ENCODE measurements at regions not wholly inside any gene's neighbourhood (a gene's known extent, or its start where the extent isn't known, plus 50 kb on each side); places are given as distances from the start of the nearest gene placed in this dataset.

- no peak for DNase-seq (ENCODE audit: extremely low read depth, insufficient read length)
- no peak for TF ChIP-seq CTCF (IDR thresholded peaks at IDR 0.05; ENCODE audit: insufficient read depth, low read length, poor library complexity, severe bottlenecking)
- no peaks in the 10 kb centered on the region; the same call in none of the 2 replicates for H3K27me3 ChIP-seq (replicated peaks; ENCODE audit: control insufficient read depth, insufficient read depth, low read length)
- no peak overlapping the region for H3K4me3 ChIP-seq (replicated peaks; ENCODE audit: low read depth, low read length)
- H3K36me3 ChIP-seq (ENCODE audit: control insufficient read depth, insufficient read depth, low read length), result no peaks in the 10 kb centered on the region
Measured at GRCh38 chr20:41888434-41888833, 270.3 kb upstream of the CHD6 start.

- no peak overlapping the region for H3K4me3 ChIP-seq (replicated peaks; ENCODE audit: low read depth, low read length)
- no peaks in the 10 kb centered on the region for H3K36me3 ChIP-seq (ENCODE audit: control insufficient read depth, insufficient read depth, low read length)
- DNase-seq (ENCODE audit: extremely low read depth, insufficient read length), result no peak
- TF ChIP-seq CTCF (IDR thresholded peaks at IDR 0.05; ENCODE audit: insufficient read depth, low read length, poor library complexity, severe bottlenecking), result no peak
- H3K27me3 ChIP-seq (replicated peaks; ENCODE audit: control insufficient read depth, insufficient read depth, low read length), result no peaks in the 10 kb centered on the region; the same call in none of the 2 replicates
Measured at GRCh38 chr20:41887500-41887899, 269.3 kb upstream of the CHD6 start.

GRCh38 chr20:41881466-41882046, 263.4 kb upstream of the CHD6 start:
- H3K36me3 ChIP-seq (ENCODE audit: control insufficient read depth, insufficient read depth, low read length), result no peaks in the 10 kb centered on the region
- no peak overlapping the region for H3K4me3 ChIP-seq (replicated peaks; ENCODE audit: low read depth, low read length)
- no peaks in the 10 kb centered on the region for H3K27me3 ChIP-seq (replicated peaks; ENCODE audit: control insufficient read depth, insufficient read depth, low read length)
- no peak for TF ChIP-seq CTCF (IDR thresholded peaks at IDR 0.05; ENCODE audit: insufficient read depth, low read length, poor library complexity, severe bottlenecking)
- DNase-seq (ENCODE audit: extremely low read depth, insufficient read length), result no peak

- TF ChIP-seq CTCF (IDR thresholded peaks at IDR 0.05; ENCODE audit: insufficient read depth, low read length, poor library complexity, severe bottlenecking), result no peak
Measured at GRCh38 chr20:41879123-41879522, 260.9 kb upstream of the CHD6 start.

GRCh38 chr20:41877911-41878310, 259.7 kb upstream of the CHD6 start:
- Histone ChIP-seq H3K27me3 (replicated peaks; ENCODE audit: control insufficient read depth, insufficient read depth, low read length) (no peaks in the 10 kb centered on the region), H3K4me3 (replicated peaks; ENCODE audit: low read depth, low read length) (no peak overlapping the region), H3K36me3 (ENCODE audit: control insufficient read depth, insufficient read depth, low read length) (no peaks in the 10 kb centered on the region)
- no peak for DNase-seq (ENCODE audit: extremely low read depth, insufficient read length)
- TF ChIP-seq CTCF (IDR thresholded peaks at IDR 0.05; ENCODE audit: insufficient read depth, low read length, poor library complexity, severe bottlenecking), result no peak

More at GRCh38 chr20:41879123-41879522, 260.9 kb upstream of the CHD6 start:
- no peak for DNase-seq (ENCODE audit: extremely low read depth, insufficient read length)
- H3K4me3 ChIP-seq (replicated peaks; ENCODE audit: low read depth, low read length), result no peak overlapping the region
- H3K27me3 ChIP-seq (replicated peaks; ENCODE audit: control insufficient read depth, insufficient read depth, low read length), result no peaks in the 10 kb centered on the region
- no peaks in the 10 kb centered on the region for H3K36me3 ChIP-seq (ENCODE audit: control insufficient read depth, insufficient read depth, low read length)

DNA sequence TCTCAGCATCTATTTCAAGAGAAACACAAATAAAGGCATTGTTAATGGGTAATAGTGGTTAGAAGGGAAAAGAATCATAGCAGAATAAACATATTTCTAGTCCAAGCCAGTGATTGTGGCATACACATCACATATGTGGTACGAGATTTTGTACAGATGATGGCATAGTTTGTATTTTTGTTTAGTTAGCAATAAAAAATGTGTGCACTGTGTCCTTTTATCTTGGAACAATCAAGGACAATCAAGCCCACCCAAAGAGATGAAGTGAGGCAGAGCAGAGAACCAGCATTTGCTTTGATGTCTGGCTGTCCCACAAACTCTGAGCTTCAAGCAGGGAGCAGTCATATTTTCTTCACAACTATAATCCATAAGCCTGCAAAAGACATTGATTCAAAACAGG, 256.5 kb upstream of the CHD6 start:
- DNase-seq (ENCODE audit: extremely low read depth, insufficient read length), result no peak
- H3K27me3 ChIP-seq (replicated peaks; ENCODE audit: control insufficient read depth, insufficient read depth, low read length), result no peaks in the 10 kb centered on the region
- no peaks in the 10 kb centered on the region for H3K36me3 ChIP-seq (ENCODE audit: control insufficient read depth, insufficient read depth, low read length)
- TF ChIP-seq CTCF (IDR thresholded peaks at IDR 0.05; ENCODE audit: insufficient read depth, low read length, poor library complexity, severe bottlenecking), result no peak
- no peak overlapping the region for H3K4me3 ChIP-seq (replicated peaks; ENCODE audit: low read depth, low read length)
